Endothelial cell of umbilical vein (primary cell): ENCODE measurements at regions not wholly inside any gene's neighbourhood (a gene's known extent, or its start where the extent isn't known, plus 50 kb on each side); places are given as distances from the start of the nearest gene placed in this dataset.

Source experiments
- CTCF ChIP-seq, 2 donors: IDR thresholded peaks; 1 replicate in 1 of 2; 2 replicates in 1 of 2; pipeline ENCODE4 v1.5.1; 2011; ENCODE audit warnings: low read length in 2 of 2, mild to moderate bottlenecking in 2 of 2, moderate library complexity in 2 of 2, control low read depth in 1 of 2, inconsistent platforms in 1 of 2, low read depth in 1 of 2; ENCODE audit not compliant: insufficient read depth in 1 of 2; ENCODE audit errors: extremely low read depth in 1 of 2
- JUN ChIP-seq: IDR thresholded peaks from 2 replicates; pipeline ENCODE4 v1.6.1; 2011; ENCODE audit warnings: borderline replicate concordance, low read depth; ENCODE audit not compliant: insufficient read length, insufficient read depth
- MAX ChIP-seq: IDR thresholded peaks from 2 replicates; pipeline ENCODE4 v1.6.1; 2011; ENCODE audit not compliant: insufficient read depth, insufficient read length
- MYC ChIP-seq: IDR thresholded peaks from one replicate; pipeline ENCODE4 v1.6.1; 2011; ENCODE audit warnings: mild to moderate bottlenecking, low read depth, low read length

GRCh38 chrX:39609941-39610340 lies 487.8 kb downstream of the BCOR start:
- TF ChIP-seq CTCF (IDR thresholded peaks at IDR 0.05; ENCODE audit: extremely low read depth in 1 of 2, insufficient read depth in 1 of 2, low read depth in 1 of 2, low read length in 2 of 2) (no peak), MYC (no peak), MAX (no peak), JUN (no peak)
